GM18505 (cell line): ENCODE measurements at regions not wholly inside any gene's neighbourhood (a gene's known extent, or its start where the extent isn't known, plus 50 kb on each side); places are given as distances from the start of the nearest gene placed in this dataset.

Source experiments
- ATAC-seq: cut with Tn5 transposase; IDR thresholded peaks from one replicate; pipeline ENCODE4 v1.9.1; 2021; ENCODE audit not compliant: unreplicated experiment
- POLR2A ChIP-seq: IDR thresholded peaks from 4 replicates; pipeline ENCODE4 v1.6.1; 2011; ENCODE audit warnings: borderline replicate concordance; ENCODE audit not compliant: insufficient read depth, insufficient read length; ENCODE audit errors: extremely low read depth

- no peak for ATAC-seq
- no peak for TF ChIP-seq POLR2A
Observed at GRCh38 chr3:103672346-103672745, 1237.5 kb downstream of the ZPLD1 start.

DNA sequence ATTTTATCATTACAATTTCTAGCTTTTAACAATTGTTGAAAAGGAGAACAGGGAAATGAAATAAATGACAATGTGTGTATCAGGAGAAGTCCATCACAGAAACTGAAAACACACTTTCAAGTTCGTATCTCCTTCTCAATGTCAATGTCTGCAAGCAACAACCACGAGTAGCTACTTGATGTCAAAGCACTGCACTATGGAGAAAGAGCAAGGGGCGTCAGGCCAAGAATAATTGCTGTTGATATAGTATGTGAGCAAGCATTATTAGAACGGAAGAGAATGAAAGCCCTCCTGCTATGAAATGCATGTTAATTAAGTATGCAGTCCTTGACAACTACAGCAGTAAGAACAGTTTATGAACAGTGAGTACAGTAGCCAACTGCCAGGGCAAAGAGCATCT lies 1250.1 kb downstream of the ZPLD1 start:
- no peak for ATAC-seq
- TF ChIP-seq POLR2A, result no peak

GRCh38 chr3:103685939-103686338 lies 1251.1 kb downstream of the ZPLD1 start:
- no peak for TF ChIP-seq POLR2A
- no peak for ATAC-seq

DNA sequence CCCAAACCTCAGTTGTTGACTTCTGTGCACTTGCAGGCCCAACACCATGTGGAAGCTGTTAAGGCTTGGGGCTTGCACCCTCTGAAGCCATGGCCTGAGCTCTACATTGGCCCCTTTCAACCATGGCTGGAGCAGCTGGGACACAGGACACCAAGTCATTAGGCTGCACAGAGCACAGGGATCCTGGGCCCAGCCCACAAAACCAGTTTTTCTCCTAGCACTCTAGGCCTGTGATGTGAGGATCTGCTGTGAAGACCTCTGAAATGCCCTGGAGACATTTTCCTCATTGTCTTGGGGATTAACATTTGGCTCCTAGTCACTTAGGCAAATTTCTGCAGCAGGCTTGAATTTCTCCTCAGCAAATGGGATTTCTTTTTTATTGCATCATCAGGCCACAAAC lies 1255.7 kb downstream of the ZPLD1 start:
- TF ChIP-seq POLR2A, result no peak
- ATAC-seq, result no peak

- ATAC-seq, result no peak
- no peak for TF ChIP-seq POLR2A
Observed at GRCh38 chr3:103693831-103694230, 1259.0 kb downstream of the ZPLD1 start.

GRCh38 chr3:103698646-103699045 lies 1263.8 kb downstream of the ZPLD1 start:
- no peak for TF ChIP-seq POLR2A
- no peak for ATAC-seq

- no peak for TF ChIP-seq POLR2A
- ATAC-seq, result no peak
Observed at GRCh38 chr3:103699228-103699627, 1264.4 kb downstream of the ZPLD1 start.

GRCh38 chr3:103705641-103706040 lies 1270.8 kb downstream of the ZPLD1 start:
- ATAC-seq, result no peak
- no peak for TF ChIP-seq POLR2A

DNA sequence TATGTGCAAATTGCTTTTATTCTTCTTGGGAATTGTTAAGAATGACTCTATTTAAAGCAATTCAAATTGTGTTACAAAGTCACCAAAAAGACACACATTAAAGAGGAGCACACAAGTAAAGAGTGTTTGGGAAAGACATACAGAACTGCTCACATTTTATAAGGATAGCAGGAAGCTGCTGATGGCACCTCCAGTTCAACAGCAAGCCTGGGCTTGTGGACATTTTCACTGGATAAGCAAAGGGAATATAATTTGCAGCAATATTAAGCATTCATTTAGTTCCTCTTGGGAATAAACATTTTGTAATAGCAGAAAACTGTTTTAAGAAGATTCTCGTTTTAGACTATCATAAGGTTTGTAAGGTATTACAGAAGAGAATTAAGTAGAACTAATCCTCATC lies 1271.9 kb downstream of the ZPLD1 start:
- no peak for TF ChIP-seq POLR2A
- ATAC-seq, result no peak

DNA sequence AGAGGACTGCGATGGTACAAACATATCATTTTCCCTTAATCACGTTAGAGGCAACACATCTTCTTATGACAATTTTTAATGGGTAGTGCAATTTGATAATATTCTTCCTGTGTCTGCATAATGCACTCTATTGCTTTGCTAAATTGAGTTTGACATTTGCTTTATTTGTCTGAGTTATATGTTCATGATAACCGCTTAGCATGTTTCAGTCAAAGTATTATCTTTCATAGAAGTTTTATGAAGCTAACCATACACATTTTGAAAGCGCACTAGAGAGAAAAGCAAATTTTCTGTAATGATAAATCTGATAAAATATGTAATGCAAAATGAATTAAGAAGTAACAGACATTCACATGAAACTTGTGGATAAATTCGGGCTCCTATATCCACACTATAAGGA lies 1276.9 kb downstream of the ZPLD1 start:
- no peak for ATAC-seq
- TF ChIP-seq POLR2A, result no peak

GRCh38 chr3:103712320-103713008 lies 1277.6 kb downstream of the ZPLD1 start:
- no peak for ATAC-seq
- no peak for TF ChIP-seq POLR2A

GRCh38 chr3:103729547-103729946 lies 1294.7 kb downstream of the ZPLD1 start:
- ATAC-seq, result no peak
- TF ChIP-seq POLR2A, result no peak

DNA sequence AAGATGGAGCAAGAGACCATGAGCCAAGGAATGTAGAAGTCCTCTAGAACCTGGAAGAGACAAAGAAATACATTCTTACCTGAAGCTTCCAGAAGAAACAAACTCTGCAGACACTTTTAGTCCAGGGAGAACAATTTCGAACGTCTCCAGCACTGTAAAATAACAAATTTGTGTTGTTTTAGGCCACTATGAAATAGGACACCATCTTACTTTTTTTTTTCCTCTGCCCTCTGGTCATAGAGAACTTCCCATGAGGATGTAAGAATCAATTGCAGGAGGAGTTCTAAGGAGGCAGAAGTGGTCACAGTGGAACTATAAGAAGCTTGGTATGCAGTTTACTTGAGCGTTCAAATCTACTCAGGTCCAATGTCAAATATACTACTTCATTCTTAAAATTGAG lies 1295.9 kb downstream of the ZPLD1 start:
- ATAC-seq, result no peak
- no peak for TF ChIP-seq POLR2A

DNA sequence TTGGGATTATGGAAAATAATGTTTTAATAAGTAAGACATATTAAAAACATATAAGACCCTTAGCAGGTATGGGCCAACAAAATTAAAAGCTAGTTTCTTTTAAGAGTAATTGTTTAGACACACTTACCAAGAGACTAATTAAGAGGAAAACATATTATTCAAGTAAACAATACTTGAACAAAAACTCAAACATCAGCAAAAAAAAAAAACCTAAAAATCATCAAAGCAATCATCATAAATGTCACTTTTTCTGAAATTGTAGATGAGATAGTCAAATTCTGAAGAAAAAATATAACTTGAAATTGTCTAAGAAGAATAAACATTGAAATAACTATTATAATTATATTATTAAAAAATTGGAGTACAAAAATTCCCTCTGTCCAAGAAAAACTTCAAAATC lies 1318.2 kb downstream of the ZPLD1 start:
- TF ChIP-seq POLR2A, result no peak
- ATAC-seq, result no peak

- no peak for TF ChIP-seq POLR2A
- no peak for ATAC-seq
Observed at GRCh38 chr3:103767635-103768034, 1332.8 kb downstream of the ZPLD1 start.
